ENCODE measurements at regions not wholly inside any gene's neighbourhood (a gene's known extent, or its start where the extent isn't known, plus 50 kb on each side); places are given as distances from the start of the nearest gene placed in this dataset.

- TF ChIP-seq CTCF (conservative IDR thresholded peaks at IDR 0.05; ENCODE audit: low read depth, low read length): no peak
- DNase-seq (ENCODE audit: low read depth): no peak
- no peak overlapping the region for H3K4me3 ChIP-seq (ENCODE audit: low read length)
These were observed 1366.4 kb upstream of the NUDT12 start for GRCh38 chr5:104928906-104929520.

- no peak overlapping the region for H3K4me3 ChIP-seq (ENCODE audit: low read length)
- no peak for TF ChIP-seq CTCF (conservative IDR thresholded peaks at IDR 0.05; ENCODE audit: low read depth, low read length)
- DNase-seq (ENCODE audit: low read depth): no peak
These were observed 1352.6 kb upstream of the NUDT12 start for GRCh38 chr5:104915226-104915625.

- TF ChIP-seq CTCF (conservative IDR thresholded peaks at IDR 0.05; ENCODE audit: low read depth, low read length): no peak
- no peak for DNase-seq (ENCODE audit: low read depth)
- H3K4me3 ChIP-seq (ENCODE audit: low read length): no peak overlapping the region
These were observed 1352.0 kb upstream of the NUDT12 start for GRCh38 chr5:104914536-104915070.

- no peak for DNase-seq (ENCODE audit: low read depth)
- H3K4me3 ChIP-seq (ENCODE audit: low read length): no peak overlapping the region
- no peak for TF ChIP-seq CTCF (conservative IDR thresholded peaks at IDR 0.05; ENCODE audit: low read depth, low read length)
These were observed 1351.3 kb upstream of the NUDT12 start for GRCh38 chr5:104913841-104914281.

GRCh38 chr5:104909803-104910202 lies 1347.2 kb upstream of the NUDT12 start:
- DNase-seq (ENCODE audit: low read depth): no peak
- no peak for TF ChIP-seq CTCF (conservative IDR thresholded peaks at IDR 0.05; ENCODE audit: low read depth, low read length)
- no peak overlapping the region for H3K4me3 ChIP-seq (ENCODE audit: low read length)

- no peak for TF ChIP-seq CTCF (conservative IDR thresholded peaks at IDR 0.05; ENCODE audit: low read depth, low read length)
- no peak for DNase-seq (ENCODE audit: low read depth)
- no peak overlapping the region for H3K4me3 ChIP-seq (ENCODE audit: low read length)
These were observed 1342.0 kb upstream of the NUDT12 start for GRCh38 chr5:104904561-104904960.

GRCh38 chr5:104903941-104904340 lies 1341.4 kb upstream of the NUDT12 start:
- no peak overlapping the region for H3K4me3 ChIP-seq (ENCODE audit: low read length)
- no peak for DNase-seq (ENCODE audit: low read depth)
- no peak for TF ChIP-seq CTCF (conservative IDR thresholded peaks at IDR 0.05; ENCODE audit: low read depth, low read length)
